PC-3 (cell line): ENCODE measurements at regions not wholly inside any gene's neighbourhood (a gene's known extent, or its start where the extent isn't known, plus 50 kb on each side); places are given as distances from the start of the nearest gene placed in this dataset.

Source experiments
- EZH2phosphoT487 ChIP-seq: fragments of 300-600 bp; sonication (generic); IDR thresholded peaks from 2 replicates; pipeline ENCODE4 v1.6.1; 2018; ENCODE audit warnings: mild to moderate bottlenecking, antibody characterized with exemption, low read length, borderline replicate concordance
- TF ChIP-seq, protein P1 (sequence below): fragments of 300-600 bp; sonication (generic); conservative IDR thresholded peaks from 2 replicates; pipeline ENCODE4 v1.5.1; 2017; ENCODE audit warnings: antibody characterized with exemption, low read depth, mild to moderate bottlenecking, low read length

DNA sequence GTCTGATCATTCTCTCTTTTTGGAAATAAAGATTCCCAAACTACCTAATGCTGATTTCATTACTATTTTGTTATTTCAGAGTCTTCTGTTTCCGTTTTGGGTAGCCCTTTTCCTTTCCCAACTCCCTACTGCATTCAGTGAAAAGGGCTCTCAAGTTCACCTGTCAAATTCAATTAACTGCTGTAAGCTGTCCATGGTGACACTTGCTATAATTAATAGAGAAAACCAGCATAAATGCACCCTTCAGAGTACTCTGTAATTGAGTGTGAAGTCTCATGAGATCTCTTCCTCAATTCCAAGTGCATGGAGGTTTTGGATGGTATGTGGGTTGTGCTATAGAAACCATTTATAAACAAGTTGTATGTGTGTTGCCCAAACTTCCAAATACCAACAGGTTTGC is 187.2 kb downstream of the RPL10L start:
- TF ChIP-seq, protein P1, sequence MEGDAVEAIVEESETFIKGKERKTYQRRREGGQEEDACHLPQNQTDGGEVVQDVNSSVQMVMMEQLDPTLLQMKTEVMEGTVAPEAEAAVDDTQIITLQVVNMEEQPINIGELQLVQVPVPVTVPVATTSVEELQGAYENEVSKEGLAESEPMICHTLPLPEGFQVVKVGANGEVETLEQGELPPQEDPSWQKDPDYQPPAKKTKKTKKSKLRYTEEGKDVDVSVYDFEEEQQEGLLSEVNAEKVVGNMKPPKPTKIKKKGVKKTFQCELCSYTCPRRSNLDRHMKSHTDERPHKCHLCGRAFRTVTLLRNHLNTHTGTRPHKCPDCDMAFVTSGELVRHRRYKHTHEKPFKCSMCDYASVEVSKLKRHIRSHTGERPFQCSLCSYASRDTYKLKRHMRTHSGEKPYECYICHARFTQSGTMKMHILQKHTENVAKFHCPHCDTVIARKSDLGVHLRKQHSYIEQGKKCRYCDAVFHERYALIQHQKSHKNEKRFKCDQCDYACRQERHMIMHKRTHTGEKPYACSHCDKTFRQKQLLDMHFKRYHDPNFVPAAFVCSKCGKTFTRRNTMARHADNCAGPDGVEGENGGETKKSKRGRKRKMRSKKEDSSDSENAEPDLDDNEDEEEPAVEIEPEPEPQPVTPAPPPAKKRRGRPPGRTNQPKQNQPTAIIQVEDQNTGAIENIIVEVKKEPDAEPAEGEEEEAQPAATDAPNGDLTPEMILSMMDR, result no peak
- TF ChIP-seq EZH2phosphoT487, result no peak
